Activated CD4-positive, alpha-beta memory T cell treated with anti-CD3 and anti-CD28 coated beads, Interleukin-2, amount 10 ng/mL, durations not matched to agents 7 days and 5 days (primary cell): ENCODE measurements at regions not wholly inside any gene's neighbourhood (a gene's known extent, or its start where the extent isn't known, plus 50 kb on each side); places are given as distances from the start of the nearest gene placed in this dataset.
"Not testable (repeated sequence)": the region's sequence is repeated elsewhere in the genome, so short reads cannot be mapped to it uniquely, and the experiment has no call there.

Experiments used
- CTCF ChIA-PET: fragments of 350-600 bp; sonication (Branson Sonifier 250); formaldehyde crosslinking; loops from one replicate; lab custom pipeline; 2021; ENCODE audit warnings: antibody characterized with exemption, inconsistent platforms; lab: Charles Lee
- POLR2A ChIA-PET: fragments of 350-600 bp; sonication (Branson Sonifier 250); formaldehyde crosslinking; loops from one replicate; lab custom pipeline; 2021; ENCODE audit warnings: antibody characterized with exemption; lab: Charles Lee
- DNase-seq: peaks from one replicate; pipeline ENCODE4 v3.0.0-alpha.2; 2020
- H3K27ac Mint-ChIP-seq: one replicate; pipeline ENCODE4 v1.8.0; 2021; ENCODE audit warnings: mild to moderate bottlenecking, mixed read lengths
- H3K27me3 Mint-ChIP-seq: one replicate; pipeline ENCODE4 v1.8.0; 2021; ENCODE audit warnings: mixed read lengths
- H3K36me3 Mint-ChIP-seq: one replicate; pipeline ENCODE4 v1.8.0; 2021; ENCODE audit warnings: low read depth, mixed read lengths
- H3K4me1 Mint-ChIP-seq: one replicate; pipeline ENCODE4 v1.8.0; 2021; ENCODE audit warnings: mixed read lengths
- H3K4me3 Mint-ChIP-seq: one replicate; pipeline ENCODE4 v1.8.0; 2021; ENCODE audit warnings: mild to moderate bottlenecking, mixed read lengths
- H3K9me3 Mint-ChIP-seq: one replicate; pipeline ENCODE4 v1.8.0; 2021; ENCODE audit warnings: mixed read lengths

DNA sequence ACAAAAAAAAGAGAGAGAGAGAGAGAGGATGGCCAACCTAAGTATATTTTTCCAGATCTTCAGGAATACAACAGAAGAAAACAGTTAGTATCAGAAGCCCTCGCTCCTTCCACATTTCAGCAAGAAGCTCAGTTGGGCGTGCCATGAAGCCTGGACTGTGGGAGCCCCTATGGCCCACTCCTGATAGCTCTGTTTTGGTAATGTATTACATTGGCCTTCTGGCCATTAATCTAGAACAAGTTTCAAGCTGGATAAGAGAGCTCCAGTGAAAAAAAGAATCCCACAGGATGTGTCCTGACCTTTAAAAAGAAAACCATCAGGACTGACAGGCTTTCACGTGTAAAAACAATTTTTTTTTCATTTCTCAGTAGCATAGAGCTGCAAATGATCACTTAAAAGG lies 197.9 kb downstream of the ICOS start:
- H3K4me3 Mint-ChIP-seq: no peak overlapping the region
- H3K27me3 Mint-ChIP-seq: peaks cover 14% of the 10 kb centered on the region
- H3K27ac Mint-ChIP-seq: no peak overlapping the region
- POLR2A ChIA-PET: no interaction called here
- no peak for DNase-seq
- no peaks in the 10 kb centered on the region for H3K9me3 Mint-ChIP-seq
- H3K36me3 Mint-ChIP-seq: no peaks in the 10 kb centered on the region
- no peaks in the 10 kb centered on the region for H3K4me1 Mint-ChIP-seq
- CTCF ChIA-PET: interaction anchor here (1.1 to 2.5 kb wide), 4 partner anchors 11 to 61 kb away, joined by 3 to 10 read pairs (median 4); no protein-coding TSS in a partner anchor

DNA sequence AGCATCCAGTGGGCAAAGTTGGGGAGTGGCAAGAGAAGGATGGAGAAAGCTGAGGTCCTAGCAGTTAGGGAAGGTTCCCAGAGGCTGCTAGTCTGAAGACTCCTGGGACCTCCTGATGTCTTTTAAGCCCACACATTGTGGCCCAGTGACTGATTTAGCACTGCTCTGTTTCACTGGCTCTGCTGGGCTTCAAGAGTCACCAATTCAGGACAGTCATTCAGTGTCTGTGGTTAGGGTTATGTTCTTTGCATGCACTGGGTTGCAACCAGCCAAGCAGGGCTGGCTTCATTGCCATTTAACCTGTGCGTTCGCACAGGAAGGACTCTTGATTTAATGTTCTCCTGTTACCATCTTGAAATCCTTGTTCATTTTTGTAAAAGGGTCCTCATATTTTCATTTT lies 199.2 kb downstream of the ICOS start:
- POLR2A ChIA-PET: interaction anchor here (0.6 kb wide), 1 partner anchor 155 kb away, joined by 4 read pairs; no protein-coding TSS in a partner anchor

DNA sequence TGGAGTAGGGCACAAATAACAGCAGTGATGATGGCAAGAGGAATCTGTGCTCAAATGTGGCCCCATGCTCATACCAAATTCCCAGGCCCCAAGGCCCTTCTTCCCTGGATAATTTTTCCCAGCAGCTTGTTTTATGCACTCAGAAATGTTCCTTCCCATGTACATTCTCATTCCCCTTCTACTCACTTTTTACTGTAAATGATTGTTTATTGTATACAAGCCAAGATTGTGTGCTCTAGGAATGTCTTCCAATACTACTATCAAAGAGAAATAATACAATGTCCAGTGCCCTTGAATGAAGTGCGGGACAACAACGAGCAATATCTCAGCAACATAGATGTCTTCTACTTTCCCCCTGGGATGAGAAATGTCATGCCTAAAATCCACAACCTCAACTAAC lies 201.6 kb downstream of the ICOS start:
- POLR2A ChIA-PET: no interaction called here
- Mint-ChIP-seq H3K27ac (no peak overlapping the region), H3K4me3 (no peak overlapping the region), H3K9me3 (no peaks in the 10 kb centered on the region), H3K36me3 (no peaks in the 10 kb centered on the region), H3K4me1 (no peaks in the 10 kb centered on the region), H3K27me3 (peaks cover 19% of the 10 kb centered on the region)
- no peak for DNase-seq
- CTCF ChIA-PET: interaction anchor here (1.3 kb wide), 1 partner anchor 65 kb away, joined by 3 read pairs; no protein-coding TSS in a partner anchor

More for the DNA sequence above, 199.2 kb downstream of the ICOS start:
- no peak overlapping the region for H3K4me3 Mint-ChIP-seq
- CTCF ChIA-PET: interaction anchor here (1.2 to 2.5 kb wide), 2 partner anchors 9 to 42 kb away, joined by 3 to 10 read pairs; no protein-coding TSS in a partner anchor
- no peaks in the 10 kb centered on the region for H3K9me3 Mint-ChIP-seq
- H3K27me3 Mint-ChIP-seq: peaks cover 13% of the 10 kb centered on the region
- no peaks in the 10 kb centered on the region for H3K4me1 Mint-ChIP-seq
- H3K36me3 Mint-ChIP-seq: no peaks in the 10 kb centered on the region
- H3K27ac Mint-ChIP-seq: no peak overlapping the region
- DNase-seq: no peak

DNA sequence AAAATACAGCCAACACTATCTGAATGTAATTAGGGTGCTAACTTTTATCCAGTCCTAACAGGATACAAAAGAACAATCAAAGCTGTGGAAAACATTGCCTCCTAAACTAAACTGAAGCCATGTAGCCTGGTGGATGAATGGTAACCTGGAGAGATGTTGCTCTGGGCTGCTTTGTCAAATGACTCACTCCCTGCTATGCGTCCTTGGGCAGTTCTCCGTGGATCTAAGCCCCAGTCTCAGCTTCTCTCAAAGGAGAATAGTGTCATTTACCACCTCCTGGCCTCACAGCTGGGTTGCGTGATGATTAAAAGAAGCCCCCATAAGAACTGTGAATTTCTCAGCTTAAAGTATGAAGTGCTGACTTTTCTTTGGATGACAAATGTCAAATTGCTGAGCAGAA lies 203.7 kb downstream of the ICOS start:
- Mint-ChIP-seq H3K4me1 (peaks cover 2% of the 10 kb centered on the region), H3K36me3 (no peaks in the 10 kb centered on the region), H3K27me3 (peaks cover 19% of the 10 kb centered on the region), H3K27ac (no peak overlapping the region), H3K4me3 (no peak overlapping the region), H3K9me3 (no peaks in the 10 kb centered on the region)
- CTCF ChIA-PET: interaction anchor here (2.5 kb wide), 1 partner anchor 38 kb away, joined by 19 read pairs; no protein-coding TSS in a partner anchor
- no peak for DNase-seq
- POLR2A ChIA-PET: interaction anchor here (1.3 kb wide), 1 partner anchor 38 kb away, joined by 3 read pairs; no protein-coding TSS in a partner anchor

DNA sequence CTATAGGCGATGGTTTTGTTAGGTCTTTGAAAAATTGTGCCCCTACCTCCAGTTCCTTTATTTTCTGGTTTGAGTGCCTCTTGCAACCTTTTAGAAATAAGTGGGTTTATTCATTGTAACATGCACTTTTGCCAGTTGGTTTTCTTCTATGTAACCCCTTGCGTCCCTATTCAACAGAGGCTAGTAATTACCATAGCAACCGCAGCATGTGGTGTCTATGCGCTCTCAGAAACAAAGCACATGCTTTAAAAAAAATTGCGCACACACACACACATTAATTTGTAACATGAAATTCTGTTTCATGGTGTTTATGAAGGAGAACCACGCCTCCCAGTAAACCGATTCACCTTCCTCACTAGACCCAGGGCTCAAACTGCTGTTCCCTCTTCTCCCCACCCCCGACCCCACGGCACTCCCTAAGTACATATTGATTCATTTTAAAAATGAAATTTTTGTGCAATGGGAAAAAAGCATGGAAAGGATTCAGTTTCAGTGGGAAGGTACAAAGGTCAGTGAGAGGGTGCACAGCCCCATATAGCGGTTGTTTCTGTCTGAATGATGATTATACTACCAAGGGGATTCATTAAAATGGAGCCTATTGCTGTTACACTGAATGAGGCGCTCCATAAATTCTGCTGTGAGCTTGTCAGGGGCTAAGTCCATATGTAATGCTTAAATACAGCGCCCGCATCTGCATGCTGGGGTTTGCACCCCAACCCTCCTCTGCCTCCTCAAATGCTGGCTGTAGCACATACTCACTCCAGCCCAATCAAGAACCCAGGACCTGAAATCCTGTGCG lies 206.9 kb downstream of the ICOS start:
- peaks cover 12% of the 10 kb centered on the region for H3K4me1 Mint-ChIP-seq
- DNase-seq: no peak
- H3K27me3 Mint-ChIP-seq: peaks cover 14% of the 10 kb centered on the region
- no peaks in the 10 kb centered on the region for H3K36me3 Mint-ChIP-seq
- H3K4me3 Mint-ChIP-seq: no peak overlapping the region
- no peaks in the 10 kb centered on the region for H3K9me3 Mint-ChIP-seq
- ChIA-PET POLR2A (no interaction called here), CTCF (interaction anchor here (1.1 to 2.9 kb wide), 2 partner anchors 35 to 117 kb away, joined by 4 to 62 read pairs; no protein-coding TSS in a partner anchor)
- no peak overlapping the region for H3K27ac Mint-ChIP-seq

DNA sequence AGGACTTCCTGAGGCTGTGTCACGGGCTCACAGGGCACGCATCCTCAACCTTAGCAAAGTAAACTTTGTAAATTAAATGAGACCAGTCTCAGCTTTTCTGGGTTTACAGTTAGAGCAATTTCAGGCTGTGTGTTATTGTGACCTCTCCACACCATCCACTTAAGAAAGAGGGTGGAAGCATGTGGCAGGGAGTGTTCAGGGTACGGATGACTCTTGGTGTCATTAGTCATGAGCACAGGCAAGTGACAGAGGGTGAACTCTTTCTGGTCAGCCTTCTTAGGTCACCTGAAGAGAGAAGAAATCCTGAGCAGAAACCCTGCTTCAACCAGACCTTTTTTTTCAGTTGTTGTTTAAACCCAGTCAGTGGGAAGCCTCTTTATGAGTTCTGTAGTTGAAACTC lies 207.9 kb downstream of the ICOS start:
- Mint-ChIP-seq H3K9me3 (no peaks in the 10 kb centered on the region), H3K36me3 (no peaks in the 10 kb centered on the region), H3K27ac (no peak overlapping the region), H3K4me1 (peaks cover 14% of the 10 kb centered on the region), H3K27me3 (peaks cover 24% of the 10 kb centered on the region), H3K4me3 (no peak overlapping the region)
- ChIA-PET POLR2A (interaction anchor here (1.5 to 1.8 kb wide), 2 partner anchors 33 to 34 kb away, joined by 5 to 6 read pairs; no protein-coding TSS in a partner anchor), CTCF (interaction anchor here (0.7 to 2.9 kb wide), 12 partner anchors 9 to 1633 kb away, joined by 3 to 62 read pairs (median 5); no protein-coding TSS in a partner anchor)
- no peak for DNase-seq

DNA sequence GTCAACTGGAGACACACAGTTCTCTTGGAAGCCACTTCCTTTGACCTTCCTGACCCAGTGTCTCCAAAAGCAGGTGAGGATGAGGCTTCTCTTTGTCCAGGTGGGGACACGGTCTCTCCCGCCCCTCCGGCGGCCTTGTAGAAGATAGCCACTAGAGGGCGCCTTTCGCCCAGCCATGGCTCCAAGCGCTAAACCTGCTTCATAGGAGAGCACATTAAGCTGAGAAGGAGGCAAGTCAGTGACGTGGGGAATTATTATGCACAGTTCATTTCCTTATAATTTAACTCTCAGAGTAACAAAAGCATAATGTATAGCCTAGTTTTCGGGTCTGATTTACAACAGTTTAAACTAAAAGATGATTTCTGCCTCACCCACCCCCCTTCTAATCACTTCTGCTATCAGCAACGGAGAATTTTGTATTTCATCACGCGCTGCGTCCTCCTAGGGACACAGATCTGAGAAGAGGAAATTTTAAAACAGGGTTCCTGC lies 208.7 kb downstream of the ICOS start:
- CTCF ChIA-PET: interaction anchor here (0.6 to 2.9 kb wide), 33 partner anchors 9 to 1837 kb away, joined by 3 to 62 read pairs (median 4); no protein-coding TSS in a partner anchor
- POLR2A ChIA-PET: interaction anchor here (1.5 to 1.8 kb wide), 2 partner anchors 33 to 35 kb away, joined by 5 to 6 read pairs; no protein-coding TSS in a partner anchor

DNA sequence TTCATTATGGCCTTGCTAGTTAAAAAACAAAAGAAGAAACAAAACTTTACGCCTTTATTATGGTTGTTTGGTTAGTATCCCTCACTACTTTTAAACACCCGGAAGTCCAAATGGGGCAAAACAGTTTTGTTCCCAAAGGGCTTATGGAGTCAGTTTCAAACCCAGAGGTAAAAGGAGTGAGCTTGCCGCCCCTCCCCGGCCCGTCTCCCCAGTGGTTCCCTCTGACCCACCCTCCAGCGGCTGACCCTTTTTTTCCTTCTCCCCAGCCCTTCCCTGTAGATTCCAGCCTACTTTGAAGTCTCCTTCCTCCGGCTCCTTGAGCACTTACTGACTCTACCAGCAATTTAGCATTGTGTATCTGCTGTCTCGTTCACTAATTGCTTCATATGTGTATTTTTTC lies 209.2 kb downstream of the ICOS start:
- Mint-ChIP-seq H3K27me3 (peaks cover 23% of the 10 kb centered on the region), H3K4me3 (peak overlapping the region; percentile 75), H3K36me3 (no peaks in the 10 kb centered on the region), H3K4me1 (peaks cover 14% of the 10 kb centered on the region), H3K27ac (no peak overlapping the region), H3K9me3 (no peaks in the 10 kb centered on the region)
- ChIA-PET CTCF (interaction anchor here (0.6 to 2.9 kb wide), 31 partner anchors 9 to 1836 kb away, joined by 3 to 62 read pairs (median 4); no protein-coding TSS in a partner anchor), POLR2A (interaction anchor here (1.5 to 1.8 kb wide), 2 partner anchors 32 to 35 kb away, joined by 5 to 6 read pairs; no protein-coding TSS in a partner anchor)
- DNase-seq: no peak

More for the DNA sequence above, 208.7 kb downstream of the ICOS start:
- Mint-ChIP-seq H3K9me3 (no peaks in the 10 kb centered on the region), H3K27ac (no peak overlapping the region), H3K27me3 (peaks cover 24% of the 10 kb centered on the region), H3K4me1 (peaks cover 14% of the 10 kb centered on the region), H3K4me3 (peak overlapping the region; percentile 75), H3K36me3 (no peaks in the 10 kb centered on the region)
- peak; percentile 84 for DNase-seq

DNA sequence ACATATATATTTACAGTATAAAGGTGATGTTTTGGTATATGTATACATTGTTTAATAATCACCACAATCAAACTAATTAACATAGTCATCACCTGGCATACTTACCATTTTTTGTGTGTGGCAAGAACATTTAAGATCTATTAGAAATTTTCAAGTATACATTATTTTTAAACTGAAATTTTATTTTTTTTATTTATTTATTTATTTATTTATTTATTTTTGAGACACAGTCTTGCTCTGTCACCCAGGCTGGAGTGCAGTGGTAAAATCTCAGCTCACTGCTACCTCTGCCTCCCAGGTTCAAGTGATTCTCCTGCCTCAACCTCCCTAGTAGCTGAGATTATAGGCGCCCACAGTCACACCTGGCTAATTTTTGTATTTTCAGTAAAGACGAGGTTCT lies 210.5 kb downstream of the ICOS start:
- POLR2A ChIA-PET, H3K9me3 Mint-ChIP-seq, DNase-seq, H3K27ac Mint-ChIP-seq, H3K4me3 Mint-ChIP-seq, H3K36me3 Mint-ChIP-seq: not testable (repeated sequence)
- CTCF ChIA-PET: interaction anchor here (0.7 kb wide), 1 partner anchor 14 kb away, joined by 3 read pairs; no protein-coding TSS in a partner anchor
- Mint-ChIP-seq H3K4me1 (peaks cover 14% of the 10 kb centered on the region), H3K27me3 (peaks cover 24% of the 10 kb centered on the region)

DNA sequence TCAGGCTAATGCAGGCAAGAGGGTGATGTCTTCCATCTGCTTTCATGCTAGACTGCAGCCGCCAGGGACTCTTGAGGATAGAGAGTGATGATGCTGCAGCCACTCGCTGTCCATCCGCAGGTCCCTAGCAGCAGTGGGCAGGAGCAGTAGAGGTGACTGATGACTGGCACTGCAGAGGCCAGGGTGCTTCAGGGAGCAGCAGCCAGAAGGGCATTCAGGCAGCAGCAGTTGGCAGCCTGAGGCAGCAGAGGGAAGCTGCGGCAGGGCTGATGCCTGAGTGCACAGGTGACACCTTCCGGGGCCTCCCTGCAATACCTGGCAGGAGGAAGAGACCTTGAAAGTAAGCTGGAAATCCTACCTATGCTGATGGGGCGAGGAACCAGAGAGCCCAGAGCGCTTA lies 214.2 kb downstream of the ICOS start:
- Mint-ChIP-seq H3K4me1 (peaks cover 7% of the 10 kb centered on the region), H3K9me3 (no peaks in the 10 kb centered on the region), H3K27me3 (peaks cover 22% of the 10 kb centered on the region), H3K36me3 (no peaks in the 10 kb centered on the region), H3K4me3 (no peak overlapping the region), H3K27ac (no peak overlapping the region)
- ChIA-PET CTCF (interaction anchor here (1.1 to 1.8 kb wide), 2 partner anchors 16 to 27 kb away, joined by 3 to 4 read pairs; no protein-coding TSS in a partner anchor), POLR2A (no interaction called here)
- DNase-seq: no peak

DNA sequence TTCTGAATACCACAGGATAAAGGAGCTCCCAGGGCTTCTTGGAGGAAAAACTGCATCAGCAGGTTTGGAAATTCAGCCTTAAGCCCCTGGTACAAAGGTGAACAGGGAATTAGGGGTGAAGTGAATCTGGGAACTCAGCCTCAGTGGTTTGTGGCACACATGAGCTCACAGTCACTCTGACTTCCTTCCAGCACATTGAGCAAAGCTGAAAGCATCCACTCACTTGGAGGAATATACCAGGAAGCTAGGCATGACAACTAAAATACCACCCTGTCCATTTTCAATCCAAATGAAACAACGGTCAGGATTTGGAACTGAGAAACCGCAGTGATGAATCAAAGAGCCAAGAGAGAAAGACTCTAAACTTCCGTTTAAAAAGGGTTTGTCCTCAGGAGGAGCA lies 216.1 kb downstream of the ICOS start:
- ChIA-PET CTCF (interaction anchor here (1.3 to 1.4 kb wide), 2 partner anchors 16 to 25 kb away, joined by 3 to 4 read pairs; no protein-coding TSS in a partner anchor), POLR2A (no interaction called here)
- no peaks in the 10 kb centered on the region for H3K36me3 Mint-ChIP-seq
- no peak overlapping the region for H3K4me3 Mint-ChIP-seq
- DNase-seq: no peak
- H3K9me3 Mint-ChIP-seq: no peaks in the 10 kb centered on the region
- H3K27ac Mint-ChIP-seq: no peak overlapping the region
- H3K4me1 Mint-ChIP-seq: peaks cover 2% of the 10 kb centered on the region
- H3K27me3 Mint-ChIP-seq: peaks cover 22% of the 10 kb centered on the region

DNA sequence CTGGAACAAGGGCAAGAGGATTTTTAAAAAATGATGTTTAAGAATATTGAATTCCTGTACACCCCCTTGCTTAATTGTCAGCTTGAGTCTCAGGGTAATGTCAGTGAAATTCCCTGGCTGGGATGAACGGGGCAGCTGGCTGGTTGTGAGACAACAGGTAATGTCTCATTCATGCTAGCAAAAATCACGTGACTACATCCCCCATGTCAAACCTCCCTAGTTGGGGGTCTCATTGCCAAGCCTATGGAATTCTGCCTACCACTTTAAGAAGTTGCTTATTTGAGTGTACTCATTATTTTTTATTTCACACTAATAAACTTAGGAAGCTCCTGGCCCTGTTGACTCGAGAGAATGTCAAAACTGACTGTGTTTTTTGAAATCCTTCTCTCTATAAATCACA lies 218.3 kb downstream of the ICOS start:
- no peaks in the 10 kb centered on the region for H3K36me3 Mint-ChIP-seq
- H3K27ac Mint-ChIP-seq: no peak overlapping the region
- no peak overlapping the region for H3K4me3 Mint-ChIP-seq
- POLR2A ChIA-PET: no interaction called here
- no peak for DNase-seq
- H3K9me3 Mint-ChIP-seq: peaks cover 2% of the 10 kb centered on the region
- H3K4me1 Mint-ChIP-seq: no peaks in the 10 kb centered on the region
- CTCF ChIA-PET: interaction anchor here (1.6 to 2.1 kb wide), 2 partner anchors 10 to 24 kb away, joined by 3 to 14 read pairs; no protein-coding TSS in a partner anchor
- H3K27me3 Mint-ChIP-seq: peaks cover 10% of the 10 kb centered on the region
